NB4 (cell line): ENCODE measurements at regions not wholly inside any gene's neighbourhood (a gene's known extent, or its start where the extent isn't known, plus 50 kb on each side); places are given as distances from the start of the nearest gene placed in this dataset.

Experiments used
- DNase-seq: peaks from one replicate; pipeline ENCODE4 v3.0.0; 2010; ENCODE audit warnings: low read depth
- H3K4me3 ChIP-seq: one replicate; pipeline ENCODE4 v1.5.1; 2011; ENCODE audit warnings: mild to moderate bottlenecking, low read depth, low read length, moderate library complexity
- MYC ChIP-seq: IDR thresholded peaks from 2 replicates; pipeline ENCODE4 v1.6.1; 2011; ENCODE audit warnings: low read depth, low read length
- POLR2A ChIP-seq: IDR thresholded peaks from 2 replicates; pipeline ENCODE4 v1.6.1; 2011; ENCODE audit warnings: mild to moderate bottlenecking; ENCODE audit not compliant: insufficient read length; ENCODE audit errors: extremely low read depth
- TF ChIP-seq, protein P1 (sequence below): IDR thresholded peaks from one replicate; pipeline ENCODE4 v1.5.1; 2012; ENCODE audit warnings: low read depth, low read length
- TF ChIP-seq, protein P2 (sequence below): IDR thresholded peaks from 2 replicates; pipeline ENCODE4 v1.6.1; 2011; ENCODE audit warnings: low read depth, low read length

DNA sequence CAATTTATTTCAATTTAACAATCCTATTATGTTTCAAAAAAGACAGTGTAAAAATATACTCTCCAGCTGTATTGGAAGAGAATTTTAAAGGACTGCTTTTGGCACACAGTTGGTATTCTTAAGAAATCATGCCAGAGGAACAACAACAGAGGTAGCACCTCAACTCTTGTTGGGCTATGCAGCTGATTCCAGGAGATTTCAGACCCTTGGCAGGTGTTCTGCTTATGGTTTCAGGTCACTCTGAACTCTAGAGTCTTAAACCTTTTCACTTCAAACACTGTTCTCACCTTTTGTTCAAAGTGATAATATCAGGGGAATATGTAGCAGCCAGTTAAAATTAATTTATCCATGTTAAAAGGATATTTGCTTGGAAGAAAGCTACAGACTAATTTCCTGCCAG lies 160.1 kb downstream of the PFKFB3 start:
- H3K4me3 ChIP-seq = no peak overlapping the region
- no peak for DNase-seq
- no peak for TF ChIP-seq MYC
- TF ChIP-seq, protein P1, sequence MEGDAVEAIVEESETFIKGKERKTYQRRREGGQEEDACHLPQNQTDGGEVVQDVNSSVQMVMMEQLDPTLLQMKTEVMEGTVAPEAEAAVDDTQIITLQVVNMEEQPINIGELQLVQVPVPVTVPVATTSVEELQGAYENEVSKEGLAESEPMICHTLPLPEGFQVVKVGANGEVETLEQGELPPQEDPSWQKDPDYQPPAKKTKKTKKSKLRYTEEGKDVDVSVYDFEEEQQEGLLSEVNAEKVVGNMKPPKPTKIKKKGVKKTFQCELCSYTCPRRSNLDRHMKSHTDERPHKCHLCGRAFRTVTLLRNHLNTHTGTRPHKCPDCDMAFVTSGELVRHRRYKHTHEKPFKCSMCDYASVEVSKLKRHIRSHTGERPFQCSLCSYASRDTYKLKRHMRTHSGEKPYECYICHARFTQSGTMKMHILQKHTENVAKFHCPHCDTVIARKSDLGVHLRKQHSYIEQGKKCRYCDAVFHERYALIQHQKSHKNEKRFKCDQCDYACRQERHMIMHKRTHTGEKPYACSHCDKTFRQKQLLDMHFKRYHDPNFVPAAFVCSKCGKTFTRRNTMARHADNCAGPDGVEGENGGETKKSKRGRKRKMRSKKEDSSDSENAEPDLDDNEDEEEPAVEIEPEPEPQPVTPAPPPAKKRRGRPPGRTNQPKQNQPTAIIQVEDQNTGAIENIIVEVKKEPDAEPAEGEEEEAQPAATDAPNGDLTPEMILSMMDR = no peak

DNA sequence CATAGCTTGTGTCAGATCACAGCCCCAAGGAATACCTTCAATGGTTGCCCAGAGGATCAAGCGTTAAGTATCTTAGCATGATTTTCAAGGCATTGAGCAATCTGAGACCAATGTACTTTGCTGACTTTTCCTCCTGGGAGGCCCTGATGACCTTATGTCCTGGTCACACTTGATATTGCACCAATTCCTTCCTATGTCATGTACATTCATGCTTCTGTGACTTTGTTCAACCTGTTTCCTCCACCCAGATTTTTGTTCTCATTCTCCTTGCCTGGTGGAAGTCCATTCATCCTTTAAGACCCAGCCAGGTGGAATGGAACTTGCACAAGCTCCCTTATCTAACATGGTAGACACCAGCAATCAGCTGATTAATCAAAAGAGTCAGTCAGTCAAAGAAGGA lies 160.8 kb downstream of the PFKFB3 start:
- DNase-seq = peak; percentile 12
- H3K4me3 ChIP-seq = no peak overlapping the region
- TF ChIP-seq MYC (no peak), POLR2A (no peak)
- TF ChIP-seq, protein P1 = no peak
- TF ChIP-seq, protein P2, sequence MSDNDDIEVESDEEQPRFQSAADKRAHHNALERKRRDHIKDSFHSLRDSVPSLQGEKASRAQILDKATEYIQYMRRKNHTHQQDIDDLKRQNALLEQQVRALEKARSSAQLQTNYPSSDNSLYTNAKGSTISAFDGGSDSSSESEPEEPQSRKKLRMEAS = no peak

DNA sequence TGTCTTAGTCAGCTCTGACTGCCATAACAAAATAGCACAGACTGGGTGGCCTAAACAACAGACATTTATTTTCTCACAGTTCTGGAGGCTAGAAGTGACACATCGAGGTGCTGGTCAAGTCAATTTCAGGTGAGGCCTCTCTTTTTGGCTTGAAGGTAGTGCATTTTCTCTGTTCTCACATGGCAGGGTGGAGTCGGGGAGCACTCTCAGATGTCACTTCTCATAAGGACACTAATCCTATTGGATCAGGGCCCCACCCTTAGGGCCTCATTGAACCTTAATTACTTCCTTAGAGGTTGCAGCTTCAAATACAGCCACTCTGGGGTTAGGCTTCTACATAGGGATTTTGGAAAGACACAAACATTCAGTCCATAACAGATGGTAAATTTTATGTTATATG lies 161.6 kb downstream of the PFKFB3 start:
- DNase-seq = no peak
- no peak overlapping the region for H3K4me3 ChIP-seq
- TF ChIP-seq, protein P1 = no peak
- TF ChIP-seq, protein P2 = no peak
- no peak for TF ChIP-seq POLR2A
- TF ChIP-seq MYC = no peak

DNA sequence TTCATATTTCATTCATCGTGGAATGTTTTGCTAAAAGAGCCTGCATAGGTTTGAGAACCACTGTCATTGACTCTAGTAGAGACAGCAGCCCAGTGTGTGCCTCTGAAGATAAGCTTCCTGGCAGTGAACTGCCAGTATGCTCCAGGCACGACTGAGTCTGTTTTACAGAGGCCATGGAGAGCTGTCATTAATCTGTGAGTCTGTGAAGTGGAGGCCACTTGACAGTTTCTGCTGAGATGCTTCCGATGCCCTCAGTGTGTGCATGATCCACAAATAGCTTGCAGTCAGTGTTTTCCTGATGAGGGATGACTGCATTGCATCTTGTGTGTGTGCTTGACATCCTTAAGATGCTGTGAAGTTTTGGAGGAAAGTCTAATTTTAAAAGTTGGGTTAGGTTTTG lies 162.2 kb downstream of the PFKFB3 start:
- no peak overlapping the region for H3K4me3 ChIP-seq
- TF ChIP-seq, protein P1 = no peak
- TF ChIP-seq, protein P2 = no peak
- TF ChIP-seq MYC (no peak), POLR2A (no peak)
- DNase-seq = no peak

DNA sequence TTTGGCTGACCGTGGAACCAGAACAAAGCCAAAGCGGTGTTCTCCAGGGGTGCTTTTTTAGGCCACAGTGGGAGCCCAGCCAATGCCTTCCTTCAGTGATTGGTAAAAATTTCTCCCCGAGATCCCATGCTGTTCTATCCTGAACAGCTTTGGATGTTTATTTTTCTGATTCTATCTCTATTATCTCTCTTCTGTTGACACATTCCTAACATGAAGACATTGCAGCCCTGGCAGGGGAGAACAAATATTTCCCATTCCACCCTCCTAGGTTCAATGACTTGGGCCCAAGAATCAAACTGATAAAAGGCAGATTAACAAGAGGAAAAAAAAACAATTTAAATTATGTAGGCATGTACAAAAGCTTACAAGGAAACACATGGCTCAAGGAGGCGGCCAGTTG lies 162.7 kb downstream of the PFKFB3 start:
- H3K4me3 ChIP-seq = no peak overlapping the region
- TF ChIP-seq POLR2A (no peak), MYC (no peak)
- TF ChIP-seq, protein P2 = no peak
- TF ChIP-seq, protein P1 = no peak
- no peak for DNase-seq
